ENCODE measurements at regions not wholly inside any gene's neighbourhood (a gene's known extent, or its start where the extent isn't known, plus 50 kb on each side); places are given as distances from the start of the nearest gene placed in this dataset.

GRCh38 chr9:80401243-80401642 lies 829.5 kb downstream of the TLE4 start:
- no peak for DNase-seq

DNA sequence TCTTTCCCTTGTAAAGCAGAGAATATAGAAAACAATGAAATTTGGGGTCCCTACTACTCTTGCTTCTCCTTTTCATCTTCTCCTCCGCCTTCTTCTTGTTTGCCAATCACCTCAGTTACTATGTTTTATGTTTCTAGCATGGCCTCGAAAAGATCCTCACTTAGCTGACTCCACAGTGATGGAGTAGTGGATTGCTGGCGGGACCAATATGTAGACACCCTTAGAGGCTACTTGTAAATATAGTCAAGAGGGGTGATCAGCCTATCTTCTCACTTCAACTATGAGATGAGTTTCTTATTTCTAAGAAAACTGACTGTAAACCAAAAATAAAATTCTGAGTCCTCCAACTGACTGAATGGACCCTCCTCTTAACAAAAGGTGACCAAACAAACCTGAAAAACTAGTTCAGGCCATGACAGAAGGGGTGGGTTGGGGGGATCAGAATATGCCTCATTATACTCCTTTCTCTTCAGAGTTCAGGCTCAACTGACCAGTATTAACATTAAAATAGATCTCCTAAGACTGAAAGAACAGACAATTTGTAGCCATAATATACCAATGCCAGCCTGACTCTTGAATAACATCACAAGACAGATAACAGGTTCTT lies 829.0 kb downstream of the TLE4 start:
- DNase-seq, result no peak

DNA sequence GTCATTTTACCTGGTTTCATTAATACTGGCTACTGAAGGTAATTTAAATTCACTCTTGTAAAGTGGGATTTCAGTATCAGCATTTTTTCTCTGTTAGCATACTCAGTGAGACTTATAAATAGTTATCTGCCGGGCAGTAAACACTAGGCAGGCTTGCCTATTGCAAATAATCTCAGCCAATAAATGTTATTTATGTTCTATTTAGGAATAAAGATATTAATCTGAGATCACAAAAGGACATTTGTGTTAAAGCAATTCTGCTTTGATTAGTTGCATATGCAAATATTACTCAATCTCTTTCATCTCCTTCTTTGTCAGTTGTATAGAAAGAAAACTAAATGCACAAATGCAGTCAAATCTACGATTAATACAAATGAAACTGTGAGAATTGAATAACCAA lies 827.8 kb downstream of the TLE4 start:
- no peak for DNase-seq

- no peak for DNase-seq
These were observed 816.1 kb downstream of the TLE4 start for GRCh38 chr9:80387828-80388227.

GRCh38 chr9:80385246-80385645 lies 813.5 kb downstream of the TLE4 start:
- DNase-seq, result no peak

- DNase-seq, result no peak
These were observed 811.6 kb downstream of the TLE4 start for GRCh38 chr9:80383331-80383730.

DNA sequence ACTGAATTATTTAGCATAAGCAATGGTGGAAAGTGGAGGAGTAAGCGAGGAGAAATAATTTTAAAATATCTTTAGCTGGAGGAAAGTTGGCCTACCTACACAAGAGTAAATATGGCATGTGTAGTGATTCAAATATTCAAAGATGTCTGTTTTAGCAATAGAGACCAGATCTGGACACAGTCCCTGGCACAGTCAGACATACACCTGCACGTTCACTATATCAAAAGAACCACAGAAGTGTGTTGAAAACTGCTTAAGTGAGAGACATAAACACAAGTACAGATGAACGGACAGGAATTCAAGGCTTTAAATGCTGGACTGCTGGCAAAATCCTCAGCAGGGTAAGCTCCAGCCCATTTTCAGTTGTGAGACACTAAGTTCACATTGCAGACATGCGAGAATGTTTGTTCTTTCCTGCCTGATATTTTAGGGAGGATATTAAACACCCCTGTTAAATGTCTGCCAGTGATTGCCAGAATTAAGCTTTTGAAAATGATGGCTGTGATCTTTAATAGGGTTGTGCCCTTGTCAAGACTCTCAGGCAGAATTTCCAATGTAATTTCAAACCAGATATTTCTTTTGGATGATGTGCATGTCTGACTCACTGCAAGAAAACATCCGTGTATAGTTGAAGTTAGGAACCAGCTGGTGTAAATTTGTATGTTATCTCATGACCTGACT lies 810.6 kb downstream of the TLE4 start:
- DNase-seq, result no peak

- DNase-seq, result no peak
These were observed 808.5 kb downstream of the TLE4 start for GRCh38 chr9:80380301-80380700.

DNA sequence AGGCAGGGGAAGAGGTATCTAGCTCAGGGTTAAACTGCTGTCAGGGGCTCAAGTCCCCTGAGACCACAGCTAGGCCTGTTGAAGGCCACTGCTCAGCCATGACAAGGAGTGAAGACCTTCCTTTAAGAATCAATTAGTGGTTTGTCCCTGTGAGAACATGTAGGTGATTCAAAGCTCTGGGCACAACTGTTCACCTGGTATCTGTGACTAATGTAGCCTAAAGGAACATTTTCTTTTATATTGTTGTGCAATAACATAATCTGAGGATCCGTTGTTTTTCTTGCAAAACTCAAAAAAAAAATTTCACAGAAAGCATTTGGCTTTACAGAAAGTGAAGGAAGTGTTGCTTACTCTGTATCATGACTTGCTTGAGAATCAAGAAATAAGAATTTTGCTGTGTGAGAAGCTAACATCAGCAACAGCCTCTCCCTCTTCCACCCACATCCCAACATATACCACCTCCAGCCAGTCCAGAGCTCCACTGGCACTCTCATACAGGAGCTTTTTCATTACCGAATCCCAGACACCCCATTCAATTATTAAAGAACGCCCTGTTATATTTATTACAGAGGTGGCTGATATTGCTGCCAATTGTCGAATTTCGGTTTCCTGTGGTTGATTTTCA lies 807.0 kb downstream of the TLE4 start:
- no peak for DNase-seq

GRCh38 chr9:80376180-80376579 lies 804.4 kb downstream of the TLE4 start:
- no peak for DNase-seq

GRCh38 chr9:80375477-80375876 lies 803.7 kb downstream of the TLE4 start:
- no peak for DNase-seq

DNA sequence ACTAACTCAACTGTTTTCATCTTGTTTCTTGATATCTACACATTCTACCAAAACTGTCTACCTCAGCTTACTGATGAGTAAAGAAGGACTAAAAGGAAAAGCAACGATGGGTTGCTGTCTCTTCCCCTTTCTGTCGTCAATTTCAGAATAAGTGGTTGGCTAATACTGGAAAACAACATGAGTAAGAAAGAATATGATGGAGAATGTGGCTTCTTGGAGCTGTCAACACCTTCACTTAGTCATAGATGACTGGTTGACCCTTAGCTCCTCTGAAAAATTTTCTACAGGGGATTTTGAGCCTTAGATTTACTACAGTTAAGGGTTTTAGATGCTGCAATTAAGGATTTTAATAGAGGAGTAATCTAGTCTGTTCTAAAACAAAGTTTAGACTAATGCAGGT lies 797.9 kb downstream of the TLE4 start:
- DNase-seq, result no peak

DNA sequence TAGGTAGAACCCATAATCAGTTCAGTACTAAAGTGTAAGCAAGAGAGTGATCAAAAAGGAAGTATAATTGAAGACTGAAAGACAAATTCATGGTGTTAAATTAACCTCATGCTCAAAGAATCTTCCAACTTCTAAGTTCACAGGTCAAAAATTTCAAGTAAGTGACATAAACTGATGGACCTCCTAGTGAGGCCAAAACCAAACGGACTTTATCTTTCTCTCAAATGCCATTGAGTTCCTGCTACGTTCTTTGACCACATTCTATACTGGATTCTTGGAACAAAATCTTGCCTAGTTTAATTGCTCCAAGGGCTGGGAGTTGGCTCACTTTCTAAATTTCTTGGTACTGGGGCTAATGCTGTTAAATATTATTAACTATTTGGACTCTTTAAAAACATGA lies 794.9 kb downstream of the TLE4 start:
- no peak for DNase-seq

- no peak for DNase-seq
These were observed 788.4 kb downstream of the TLE4 start for GRCh38 chr9:80359941-80360881.

DNA sequence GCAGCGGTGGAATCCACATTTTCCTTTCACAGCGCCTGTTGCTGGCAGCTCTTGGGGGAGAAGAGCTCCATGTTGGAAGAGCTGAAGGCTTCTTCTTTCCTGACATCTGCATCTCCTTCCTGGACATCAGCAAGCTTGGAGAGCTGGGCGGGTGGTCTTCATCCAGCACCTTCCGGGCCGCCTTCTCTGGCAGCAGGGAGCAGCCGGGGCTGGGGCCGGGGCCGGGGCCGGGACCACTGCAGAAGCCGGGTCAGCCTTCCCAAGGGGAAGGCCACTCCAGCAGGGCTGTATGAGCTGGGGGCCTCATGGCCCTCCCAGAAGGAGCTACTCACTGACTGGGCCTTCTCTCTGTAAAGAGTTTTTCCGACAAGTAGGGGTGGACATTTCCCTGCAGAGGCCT lies 787.5 kb downstream of the TLE4 start:
- DNase-seq, result no peak

DNA sequence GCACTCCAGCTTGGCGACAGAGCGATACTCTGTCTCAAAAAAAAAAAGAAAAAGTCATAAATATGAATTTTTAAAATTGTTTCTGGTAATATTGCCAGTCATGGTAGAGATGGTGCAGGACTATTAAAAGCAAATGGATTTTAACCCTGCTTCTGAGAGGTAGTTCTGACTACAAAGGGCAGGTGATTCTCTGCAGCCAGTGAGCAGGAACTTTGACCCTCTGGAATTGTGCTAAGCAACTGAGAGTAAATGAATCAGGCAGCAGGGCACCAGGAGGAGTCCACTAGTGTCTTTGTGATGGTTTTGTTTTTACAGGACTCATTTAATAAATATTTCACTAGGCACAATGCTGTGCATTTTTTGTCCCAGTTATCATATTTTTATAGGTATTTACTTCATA lies 781.2 kb downstream of the TLE4 start:
- DNase-seq, result no peak

GRCh38 chr9:80351612-80352011 lies 779.8 kb downstream of the TLE4 start:
- no peak for DNase-seq

- DNase-seq, result no peak
These were observed 754.3 kb downstream of the TLE4 start for GRCh38 chr9:80326105-80326504.

DNA sequence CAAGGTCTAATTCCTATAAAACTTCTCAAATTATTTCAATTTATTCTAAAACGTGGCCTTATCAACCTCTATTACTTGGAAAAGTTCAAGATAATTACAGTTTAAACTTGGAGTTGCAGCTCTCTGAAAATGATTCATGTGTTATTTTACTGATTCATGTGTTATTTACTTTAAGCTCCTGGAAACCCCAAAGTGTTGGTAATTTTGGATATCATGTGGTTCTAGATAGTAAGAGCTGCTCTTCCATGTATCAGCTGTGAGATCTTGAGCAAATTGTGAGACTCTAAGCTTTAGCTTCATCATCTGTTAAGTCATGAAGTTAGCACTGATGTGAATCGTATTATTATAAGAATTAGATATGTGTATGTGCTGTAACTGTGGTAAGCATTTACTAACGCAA lies 749.2 kb downstream of the TLE4 start:
- DNase-seq, result no peak

GRCh38 chr9:80320480-80320879 lies 748.7 kb downstream of the TLE4 start:
- no peak for DNase-seq

DNA sequence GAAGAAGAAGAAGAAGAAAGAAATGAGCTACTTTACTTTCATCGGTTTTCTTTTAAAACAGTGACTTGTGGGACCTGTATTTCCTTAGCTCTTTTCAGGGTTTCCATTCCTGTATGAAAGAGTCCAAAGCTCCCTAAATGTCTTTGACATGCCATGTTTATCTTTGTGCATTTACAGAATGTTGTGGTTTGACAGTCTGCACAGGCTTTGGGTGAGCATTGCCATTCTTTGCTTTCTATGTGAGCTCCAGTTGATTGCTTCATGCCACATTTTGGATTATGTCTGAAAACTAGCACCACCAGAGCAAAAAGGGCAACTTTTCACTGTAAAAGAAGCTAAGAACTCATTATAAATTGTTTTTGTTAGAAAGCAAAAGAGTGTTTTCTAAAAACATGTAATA lies 733.4 kb downstream of the TLE4 start:
- no peak for DNase-seq

GRCh38 chr9:80294955-80295354 lies 723.2 kb downstream of the TLE4 start:
- DNase-seq, result no peak

DNA sequence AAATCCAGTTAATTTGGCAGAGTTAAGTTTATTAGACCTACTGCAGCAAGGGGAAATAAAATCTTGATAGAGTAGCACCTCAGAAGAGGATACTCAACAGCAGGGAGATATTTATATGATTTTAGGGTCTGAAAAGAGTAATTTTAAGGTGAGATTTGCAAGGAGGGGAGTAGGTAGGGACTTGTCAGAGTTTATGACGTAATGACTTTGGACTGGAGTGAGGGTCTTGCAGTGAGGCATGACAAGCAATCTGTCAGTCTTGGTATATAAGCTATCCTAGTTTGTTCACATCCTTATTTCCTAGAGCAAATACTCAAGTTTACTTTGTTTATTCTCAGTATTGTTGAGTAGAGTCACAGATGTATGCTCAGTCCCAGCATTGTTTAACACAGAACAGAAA lies 722.6 kb downstream of the TLE4 start:
- DNase-seq, result no peak

GRCh38 chr9:80292231-80292630 lies 720.5 kb downstream of the TLE4 start:
- no peak for DNase-seq
